ENCODE measurements at regions not wholly inside any gene's neighbourhood (a gene's known extent, or its start where the extent isn't known, plus 50 kb on each side); places are given as distances from the start of the nearest gene placed in this dataset.

DNA sequence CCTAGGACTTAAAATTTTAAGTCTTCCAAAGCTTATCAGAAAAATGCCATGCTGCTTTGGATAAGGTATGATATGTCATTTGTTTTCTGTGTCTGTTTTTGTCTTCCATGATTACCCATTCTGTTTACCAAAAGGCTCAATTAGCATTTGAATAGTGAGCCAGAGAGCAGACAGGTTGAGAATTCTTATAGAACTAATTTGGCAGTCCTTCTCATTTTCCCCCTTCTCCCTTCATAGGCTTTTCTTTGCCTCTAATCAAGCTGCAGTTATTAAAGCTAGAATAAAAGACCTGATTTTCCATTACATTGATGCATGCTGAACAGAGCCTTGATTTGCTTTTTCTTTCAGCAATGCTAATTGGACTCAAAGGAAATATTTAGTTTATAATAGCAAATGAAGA lies 993.0 kb downstream of the MAT2B start:
- Histone ChIP-seq H3K4me1 (ENCODE audit: control insufficient read depth, insufficient read depth, low read length) (no peaks in the 10 kb centered on the region), H3K27ac (ENCODE audit: control insufficient read depth, insufficient read depth) (no peak overlapping the region), H3K9me3 (replicated peaks; ENCODE audit: control insufficient read depth, insufficient read depth, low read length) (no peaks in the 10 kb centered on the region), H4K20me1 (ENCODE audit: control insufficient read depth, insufficient read depth) (no peaks in the 10 kb centered on the region), H2AFZ (ENCODE audit: control insufficient read depth, low read depth, low read length) (no peak overlapping the region), H3K9ac (ENCODE audit: control insufficient read depth, insufficient read depth, low read length) (no peak overlapping the region), H3K79me2 (ENCODE audit: control insufficient read depth, insufficient read depth, low read length) (no peaks in the 10 kb centered on the region), H3K4me3 (no peak overlapping the region), H3K27me3 (replicated peaks in 1 of 2; ENCODE audit: control insufficient read depth in 2 of 2, insufficient read depth in 2 of 2, low read length in 1 of 2) (no peaks in the 10 kb centered on the region), H3K36me3 (ENCODE audit: control insufficient read depth in 2 of 2, insufficient read depth in 2 of 2, low read length in 1 of 2) (no peaks in the 10 kb centered on the region), H3K4me2 (ENCODE audit: control insufficient read depth, insufficient read depth) (no peak overlapping the region)
- ChIA-PET RAD21 (ENCODE audit: unreplicated experiment) (interaction anchor here (0.6 to 0.7 kb wide), 2 partner anchors 12 to 472 kb away, joined by 3 read pairs; no protein-coding TSS in a partner anchor), SMC1A (ENCODE audit: uncharacterized antibody, unreplicated experiment) (interaction anchor here (0.6 to 1.9 kb wide), 9 partner anchors 10 to 706 kb away, joined by 3 to 8 read pairs (median 3); no protein-coding TSS in a partner anchor), POLR2A (interaction anchor here (0.6 to 1.4 kb wide), 3 partner anchors 10 to 445 kb away, joined by 3 read pairs; no protein-coding TSS in a partner anchor), CTCF (interaction anchor here (1.0 to 1.5 kb wide), 2 partner anchors 24 to 486 kb away, joined by 3 to 7 read pairs; no protein-coding TSS in a partner anchor)
- DNase-seq (ENCODE audit: low read depth, low spot score) = no peak
- BruUV-seq (replicated peaks) = no TSS peak
- intact Hi-C loops (cut with micrococcal nuclease; ENCODE audit: unreplicated experiment) (no loop called here), in situ Hi-C loops (cut with MboI) (no loop called here)
- FAIRE-seq = no peak
- no peak for TF ChIP-seq ZNF24 (IDR thresholded peaks at IDR 0.05)
- TF ChIP-seq STAT3 (IDR thresholded peaks at IDR 0.05; ENCODE audit: low read depth, low read length) = no peak
- no peak for TF ChIP-seq RUNX3 (IDR thresholded peaks at IDR 0.05; ENCODE audit: low read length)
- no peak for TF ChIP-seq PKNOX1 (IDR thresholded peaks at IDR 0.05)
- TF ChIP-seq CREB1 (IDR thresholded peaks at IDR 0.05; ENCODE audit: low read depth) = no peak
- TF ChIP-seq TCF3 (IDR thresholded peaks at IDR 0.05; ENCODE audit: borderline replicate concordance, insufficient read depth, low read depth, low read length) = no peak
- TF ChIP-seq SIN3A (IDR thresholded peaks at IDR 0.05; ENCODE audit: low read depth, low read length) = no peak
- no peak for TF ChIP-seq SMAD5 (IDR thresholded peaks at IDR 0.05; ENCODE audit: low read depth)
- no peak for TF ChIP-seq NFYA (IDR thresholded peaks at IDR 0.05; ENCODE audit: borderline replicate concordance, low read depth, low read length)
- no peak for ATAC-seq

Measured in GM12878 (cell line).